Upper lobe of left lung (tissue), 4 donors: ENCODE measurements at regions not wholly inside any gene's neighbourhood (a gene's known extent, or its start where the extent isn't known, plus 50 kb on each side); places are given as distances from the start of the nearest gene placed in this dataset.

Source experiments
- EP300 ChIP-seq, 4 donors: sonication (generic); formaldehyde crosslinking; IDR thresholded peaks; one replicate each; pipeline ENCODE4 v1.5.1; 2017; ENCODE audit warnings: antibody characterized with exemption in 4 of 4, control low read depth in 2 of 4
- POLR2A ChIP-seq, 4 donors: fragments of 450-650 bp; IDR thresholded peaks; one replicate each; pipeline ENCODE4 v1.5.1; 2016 to 2017; ENCODE audit warnings: antibody characterized with exemption in 4 of 4, mild to moderate bottlenecking in 2 of 4
- POLR2AphosphoS5 ChIP-seq, 2 donors: sonication (generic); formaldehyde crosslinking; IDR thresholded peaks; one replicate each; pipeline ENCODE4 v1.5.1; 2017; ENCODE audit warnings: antibody characterized with exemption in 2 of 2
- TF ChIP-seq, protein P1 (sequence below), 6 experiments: fragments of 450-650 bp in 4 of 6; fragments of 200-600 bp in 2 of 6; sonication (generic) in 2 of 6; IDR thresholded peaks; one replicate each; pipeline ENCODE4 v1.5.1; 2016 to 2019; ENCODE audit warnings: antibody characterized with exemption in 6 of 6

DNA sequence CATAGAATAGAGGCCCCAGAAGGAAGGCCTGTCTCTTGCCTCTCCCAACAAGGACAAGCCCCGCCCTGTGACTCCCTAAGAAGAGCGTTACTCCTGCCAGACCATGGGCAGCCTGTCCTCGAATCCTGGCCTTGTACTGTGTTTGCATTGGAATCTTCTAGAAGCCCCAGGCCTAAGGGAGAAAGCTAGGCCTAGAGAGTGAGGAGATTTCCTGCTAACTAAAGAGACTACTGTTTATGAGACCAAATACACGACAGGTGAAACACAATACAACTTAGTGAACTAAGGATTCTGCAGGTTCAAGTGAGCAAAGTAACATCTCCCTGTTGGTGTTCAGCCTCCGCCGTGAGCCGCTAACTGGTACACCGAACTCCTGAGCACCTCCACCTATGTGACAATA, 62.7 kb downstream of the SYF2 start:
- TF ChIP-seq, protein P1, sequence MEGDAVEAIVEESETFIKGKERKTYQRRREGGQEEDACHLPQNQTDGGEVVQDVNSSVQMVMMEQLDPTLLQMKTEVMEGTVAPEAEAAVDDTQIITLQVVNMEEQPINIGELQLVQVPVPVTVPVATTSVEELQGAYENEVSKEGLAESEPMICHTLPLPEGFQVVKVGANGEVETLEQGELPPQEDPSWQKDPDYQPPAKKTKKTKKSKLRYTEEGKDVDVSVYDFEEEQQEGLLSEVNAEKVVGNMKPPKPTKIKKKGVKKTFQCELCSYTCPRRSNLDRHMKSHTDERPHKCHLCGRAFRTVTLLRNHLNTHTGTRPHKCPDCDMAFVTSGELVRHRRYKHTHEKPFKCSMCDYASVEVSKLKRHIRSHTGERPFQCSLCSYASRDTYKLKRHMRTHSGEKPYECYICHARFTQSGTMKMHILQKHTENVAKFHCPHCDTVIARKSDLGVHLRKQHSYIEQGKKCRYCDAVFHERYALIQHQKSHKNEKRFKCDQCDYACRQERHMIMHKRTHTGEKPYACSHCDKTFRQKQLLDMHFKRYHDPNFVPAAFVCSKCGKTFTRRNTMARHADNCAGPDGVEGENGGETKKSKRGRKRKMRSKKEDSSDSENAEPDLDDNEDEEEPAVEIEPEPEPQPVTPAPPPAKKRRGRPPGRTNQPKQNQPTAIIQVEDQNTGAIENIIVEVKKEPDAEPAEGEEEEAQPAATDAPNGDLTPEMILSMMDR (IDR thresholded peaks at IDR 0.05) = no peak
- TF ChIP-seq POLR2A (IDR thresholded peaks at IDR 0.05) (no peak), POLR2AphosphoS5 (IDR thresholded peaks at IDR 0.05) (no peak), EP300 (IDR thresholded peaks at IDR 0.05) (no peak)
